ENCODE measurements at regions not wholly inside any gene's neighbourhood (a gene's known extent, or its start where the extent isn't known, plus 50 kb on each side); places are given as distances from the start of the nearest gene placed in this dataset.
"Not testable (repeated sequence)": the region's sequence is repeated elsewhere in the genome, so short reads cannot be mapped to it uniquely, and the experiment has no call there.

GRCh38 chr4:154907345-154908045 is 126.4 kb downstream of the RBM46 start:
- H3K4me3 ChIP-seq; H4K20me1 ChIP-seq (replicated peaks; ENCODE audit: control insufficient read depth, insufficient read depth, low read length); H3K27me3 ChIP-seq (ENCODE audit: control insufficient read depth in 2 of 2, insufficient read depth in 2 of 2, low read length in 2 of 2); H3K9me3 ChIP-seq (replicated peaks; ENCODE audit: control insufficient read depth, insufficient read depth, low read depth, low read length); H3K9ac ChIP-seq (ENCODE audit: insufficient read depth in 1 of 2, low read depth in 2 of 2, low read length in 2 of 2); FAIRE-seq; H3K27ac ChIP-seq (ENCODE audit: extremely low read depth, low read depth, low read length); H3K4me2 ChIP-seq (ENCODE audit: insufficient read depth, low read length); in situ Hi-C loops (cut with MboI); H3K36me3 ChIP-seq (ENCODE audit: control insufficient read depth, insufficient read depth, low read length); POLR2A ChIA-PET; H3K9me1 ChIP-seq (ENCODE audit: control insufficient read depth, insufficient read depth, low read length); DNase-seq (ENCODE audit: extremely low read depth in 1 of 4, low spot score in 3 of 4); H3K4me1 ChIP-seq (replicated peaks in 1 of 2; ENCODE audit: control insufficient read depth in 2 of 2, insufficient read depth in 2 of 2, low read length in 2 of 2); intact Hi-C loops (cut with micrococcal nuclease); H2AFZ ChIP-seq (ENCODE audit: low read depth, low read length); ATAC-seq; CTCF ChIA-PET (ENCODE audit: low intra/inter-chr PET ratio); H3K79me2 ChIP-seq (ENCODE audit: control insufficient read depth, insufficient read depth, low read length); BruUV-seq (replicated peaks): not testable (repeated sequence)
- TF ChIP-seq, protein P1, sequence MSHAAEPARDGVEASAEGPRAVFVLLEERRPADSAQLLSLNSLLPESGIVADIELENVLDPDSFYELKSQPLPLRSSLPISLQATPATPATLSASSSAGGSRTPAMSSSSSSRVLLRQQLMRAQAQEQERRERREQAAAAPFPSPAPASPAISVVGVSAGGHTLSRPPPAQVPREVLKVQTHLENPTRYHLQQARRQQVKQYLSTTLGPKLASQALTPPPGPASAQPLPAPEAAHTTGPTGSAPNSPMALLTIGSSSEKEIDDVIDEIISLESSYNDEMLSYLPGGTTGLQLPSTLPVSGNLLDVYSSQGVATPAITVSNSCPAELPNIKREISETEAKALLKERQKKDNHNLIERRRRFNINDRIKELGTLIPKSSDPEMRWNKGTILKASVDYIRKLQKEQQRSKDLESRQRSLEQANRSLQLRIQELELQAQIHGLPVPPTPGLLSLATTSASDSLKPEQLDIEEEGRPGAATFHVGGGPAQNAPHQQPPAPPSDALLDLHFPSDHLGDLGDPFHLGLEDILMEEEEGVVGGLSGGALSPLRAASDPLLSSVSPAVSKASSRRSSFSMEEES (CRISPR knock-in tag; IDR thresholded peaks at IDR 0.05) = peak; percentile 62
- WGBS (ENCODE audit: insufficient coverage, low coverage, missing lambda C conversion rate) = 2% methylated on average over 16 of the region's 17 CpGs

- H3K27ac ChIP-seq (ENCODE audit: extremely low read depth, low read depth, low read length) = no peak overlapping the region
- H3K9ac ChIP-seq (ENCODE audit: insufficient read depth in 1 of 2, low read depth in 2 of 2, low read length in 2 of 2) = no peak overlapping the region
- H3K9me1 ChIP-seq (ENCODE audit: control insufficient read depth, insufficient read depth, low read length) = no peaks in the 10 kb centered on the region
- in situ Hi-C loops (cut with MboI) = no loop called here
- DNase-seq (ENCODE audit: extremely low read depth in 1 of 4, low spot score in 3 of 4) (no peak), FAIRE-seq (no peak), ATAC-seq (no peak)
- no peaks in the 10 kb centered on the region for H4K20me1 ChIP-seq (replicated peaks; ENCODE audit: control insufficient read depth, insufficient read depth, low read length)
- H3K27me3 ChIP-seq (ENCODE audit: control insufficient read depth in 2 of 2, insufficient read depth in 2 of 2, low read length in 2 of 2) = no peaks in the 10 kb centered on the region
- no peak overlapping the region for H2AFZ ChIP-seq (ENCODE audit: low read depth, low read length)
- CTCF ChIA-PET (ENCODE audit: low intra/inter-chr PET ratio) = no interaction called here
- H3K4me3 ChIP-seq = no peak overlapping the region
- no peaks in the 10 kb centered on the region for H3K36me3 ChIP-seq (ENCODE audit: control insufficient read depth, insufficient read depth, low read length)
- WGBS (ENCODE audit: insufficient coverage, low coverage, missing lambda C conversion rate) = 0% methylated on average over 1 of the region's 1 CpG
- intact Hi-C loops (cut with micrococcal nuclease) = no loop called here
- no TSS peak for BruUV-seq (replicated peaks)
- no peaks in the 10 kb centered on the region for H3K9me3 ChIP-seq (replicated peaks; ENCODE audit: control insufficient read depth, insufficient read depth, low read depth, low read length)
- no peak for TF ChIP-seq SP1 (CRISPR knock-in tag; IDR thresholded peaks at IDR 0.05)
- no peaks in the 10 kb centered on the region for H3K4me1 ChIP-seq (replicated peaks in 1 of 2; ENCODE audit: control insufficient read depth in 2 of 2, insufficient read depth in 2 of 2, low read length in 2 of 2)
- H3K79me2 ChIP-seq (ENCODE audit: control insufficient read depth, insufficient read depth, low read length) = no peaks in the 10 kb centered on the region
- POLR2A ChIA-PET = no interaction called here
- H3K4me2 ChIP-seq (ENCODE audit: insufficient read depth, low read length) = no peak overlapping the region
Measured at GRCh38 chr4:154908168-154908567, 127.1 kb downstream of the RBM46 start.

Data from K562 (cell line).